ENCODE measurements at regions not wholly inside any gene's neighbourhood (a gene's known extent, or its start where the extent isn't known, plus 50 kb on each side); places are given as distances from the start of the nearest gene placed in this dataset.

DNA sequence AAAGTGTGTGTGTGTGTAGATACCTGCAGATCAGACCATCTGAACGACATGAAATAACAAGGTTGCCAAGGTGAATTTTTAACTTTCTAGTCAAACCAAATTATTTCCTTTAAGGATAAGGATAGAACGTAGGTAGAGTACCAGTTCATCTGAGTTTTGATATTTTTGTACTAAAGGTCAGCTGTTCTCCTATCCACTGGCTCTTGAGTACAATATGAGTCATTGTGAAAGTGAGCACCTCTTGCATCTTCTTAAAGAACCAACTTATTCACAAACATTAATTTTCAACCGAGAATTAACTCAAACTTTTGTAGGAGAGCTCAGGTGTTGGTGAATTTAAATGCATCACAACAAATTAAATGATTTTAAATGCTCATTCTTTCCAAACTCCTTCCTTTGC lies 71.5 kb downstream of the IFI44 start:
- TF ChIP-seq, protein P1, sequence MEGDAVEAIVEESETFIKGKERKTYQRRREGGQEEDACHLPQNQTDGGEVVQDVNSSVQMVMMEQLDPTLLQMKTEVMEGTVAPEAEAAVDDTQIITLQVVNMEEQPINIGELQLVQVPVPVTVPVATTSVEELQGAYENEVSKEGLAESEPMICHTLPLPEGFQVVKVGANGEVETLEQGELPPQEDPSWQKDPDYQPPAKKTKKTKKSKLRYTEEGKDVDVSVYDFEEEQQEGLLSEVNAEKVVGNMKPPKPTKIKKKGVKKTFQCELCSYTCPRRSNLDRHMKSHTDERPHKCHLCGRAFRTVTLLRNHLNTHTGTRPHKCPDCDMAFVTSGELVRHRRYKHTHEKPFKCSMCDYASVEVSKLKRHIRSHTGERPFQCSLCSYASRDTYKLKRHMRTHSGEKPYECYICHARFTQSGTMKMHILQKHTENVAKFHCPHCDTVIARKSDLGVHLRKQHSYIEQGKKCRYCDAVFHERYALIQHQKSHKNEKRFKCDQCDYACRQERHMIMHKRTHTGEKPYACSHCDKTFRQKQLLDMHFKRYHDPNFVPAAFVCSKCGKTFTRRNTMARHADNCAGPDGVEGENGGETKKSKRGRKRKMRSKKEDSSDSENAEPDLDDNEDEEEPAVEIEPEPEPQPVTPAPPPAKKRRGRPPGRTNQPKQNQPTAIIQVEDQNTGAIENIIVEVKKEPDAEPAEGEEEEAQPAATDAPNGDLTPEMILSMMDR (IDR thresholded peaks at IDR 0.05): no peak
- no peak for TF ChIP-seq EZH2 (IDR thresholded peaks at IDR 0.05; ENCODE audit: borderline replicate concordance, insufficient read depth, low read depth, low read length, poor library complexity, severe bottlenecking)

Data from B cell (primary cell).